Retinal pigment epithelial cell (primary cell): ENCODE measurements at regions not wholly inside any gene's neighbourhood (a gene's known extent, or its start where the extent isn't known, plus 50 kb on each side); places are given as distances from the start of the nearest gene placed in this dataset.
A peak's percentile ranks its signal among the peaks of the same experiment; 100 is the strongest.
"Not testable (repeated sequence)": the region's sequence is repeated elsewhere in the genome, so short reads cannot be mapped to it uniquely, and the experiment has no call there.

ENCODE experiments used
- DNase-seq: peaks from one replicate; pipeline ENCODE4 v3.0.0-alpha.2; 2010; ENCODE audit warnings: low read depth
- H3K4me3 ChIP-seq: 2 replicates; pipeline ENCODE4 v1.5.1; 2011; ENCODE audit warnings: mild to moderate bottlenecking, low read length, control low read depth, moderate library complexity
- CTCF ChIP-seq: conservative IDR thresholded peaks from 2 replicates; pipeline ENCODE4 v1.5.1; 2011; ENCODE audit warnings: low read depth, low read length, control low read depth, inconsistent platforms

DNA sequence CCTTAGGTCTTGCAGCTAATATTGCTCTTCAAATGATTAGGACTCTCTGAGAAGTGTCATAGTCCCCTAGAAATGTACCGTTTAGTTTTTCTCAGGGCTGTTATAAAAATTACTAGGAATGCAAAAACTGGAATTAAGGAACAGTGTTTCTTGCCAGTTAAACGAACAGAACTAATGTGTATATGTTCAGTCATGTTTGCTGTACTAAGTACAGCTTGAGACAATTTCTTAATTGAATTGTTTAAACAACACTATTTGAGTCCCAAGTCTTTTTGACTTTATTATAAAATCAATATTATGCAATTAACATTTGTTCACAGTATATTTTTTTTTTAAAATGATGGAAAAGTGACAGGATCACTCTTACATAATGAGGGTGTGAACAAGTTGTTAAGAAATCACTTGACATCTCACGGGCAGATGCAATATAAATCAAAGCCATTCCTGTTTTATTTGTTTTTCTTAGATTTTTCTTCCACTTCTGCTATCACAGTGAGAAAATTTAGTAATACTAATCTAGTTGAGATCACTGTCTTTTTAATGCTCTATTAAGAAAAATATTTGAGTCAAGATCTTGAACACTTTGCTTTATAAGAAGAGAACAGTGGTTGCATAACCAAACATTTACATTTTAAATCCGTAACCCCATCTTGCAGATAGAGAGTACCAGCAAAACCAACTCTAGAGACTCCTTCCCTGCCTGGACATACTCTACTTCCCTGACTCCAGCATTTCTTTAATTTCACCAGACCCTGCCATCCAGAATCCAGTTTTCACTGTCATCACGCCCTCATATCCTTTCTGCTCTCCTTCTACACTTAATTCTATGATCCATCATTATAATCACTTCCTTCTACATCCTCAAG, 140.7 kb upstream of the KITLG start:
- TF ChIP-seq CTCF: no peak
- DNase-seq: no peak
- H3K4me3 ChIP-seq: no peak overlapping the region

- no peak for TF ChIP-seq CTCF
- H3K4me3 ChIP-seq: no peak overlapping the region
- peak; percentile 4 for DNase-seq
These were observed 140.0 kb upstream of the KITLG start for GRCh38 chr12:88720231-88720630.

DNA sequence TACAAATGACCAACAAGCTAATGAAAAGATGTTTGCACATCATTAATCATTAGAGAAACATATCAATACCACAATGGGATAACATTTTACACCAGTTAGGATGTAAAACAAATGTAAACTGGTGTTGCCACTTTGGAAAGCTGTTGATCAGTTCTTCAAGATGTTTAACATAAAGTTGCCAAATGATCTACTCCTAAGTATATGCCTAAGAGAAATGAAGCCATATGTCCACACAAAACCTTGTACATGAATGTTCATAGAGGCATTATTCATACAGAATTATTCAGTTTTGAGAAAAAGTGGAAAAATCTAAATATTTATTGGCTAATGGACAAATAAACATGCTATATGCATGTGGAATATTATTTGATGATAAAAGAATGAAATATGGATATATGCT, 136.9 kb upstream of the KITLG start:
- no peak for TF ChIP-seq CTCF
- no peak for DNase-seq
- H3K4me3 ChIP-seq: no peak overlapping the region

DNA sequence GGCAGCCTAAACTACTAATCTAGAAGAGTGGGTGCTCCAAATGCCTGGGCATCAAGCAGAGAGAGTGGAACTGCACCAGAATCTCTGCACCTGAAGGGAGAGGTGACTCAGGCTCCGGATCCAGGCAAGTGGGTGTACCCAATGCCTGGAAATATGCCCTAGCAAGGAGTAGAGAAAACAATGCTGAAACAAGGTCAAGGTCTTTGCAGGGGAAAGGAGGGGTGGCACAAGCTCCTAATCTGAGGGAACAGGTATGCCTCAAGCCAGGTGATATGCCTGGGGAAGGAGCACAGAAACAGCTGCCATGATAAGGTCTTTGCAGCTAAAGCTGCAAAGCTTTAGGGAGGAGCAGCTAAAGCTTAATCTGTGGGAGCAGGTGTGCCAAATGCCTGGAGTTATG, 136.0 kb upstream of the KITLG start:
- H3K4me3 ChIP-seq: no peak overlapping the region
- no peak for TF ChIP-seq CTCF
- DNase-seq: no peak

- no peak for TF ChIP-seq CTCF
- no peak for DNase-seq
- H3K4me3 ChIP-seq: no peak overlapping the region
These were observed 135.4 kb upstream of the KITLG start for GRCh38 chr12:88715673-88716072.

- not testable (repeated sequence) for DNase-seq, H3K4me3 ChIP-seq
These were observed 134.1 kb upstream of the KITLG start for GRCh38 chr12:88714263-88714882.

DNA sequence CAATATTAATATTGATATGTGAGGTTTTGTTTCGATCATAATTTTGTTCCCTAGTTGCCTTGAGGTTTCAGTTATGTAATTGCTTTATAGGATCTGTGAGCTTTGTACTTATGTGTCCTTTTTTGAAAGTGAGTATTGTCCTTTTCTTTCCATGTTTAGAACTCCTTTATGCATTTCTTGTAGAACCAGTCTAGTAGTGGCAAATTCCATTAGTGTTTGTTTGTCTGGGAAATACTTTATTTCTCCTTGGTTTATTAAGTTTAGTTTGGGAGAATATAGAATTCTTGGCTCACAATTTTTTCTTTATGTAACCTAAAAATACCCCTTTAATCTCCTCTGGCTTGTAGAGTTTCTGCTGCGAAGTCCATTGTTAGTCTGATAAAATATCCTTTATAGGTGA, 127.5 kb upstream of the KITLG start:
- no peak overlapping the region for H3K4me3 ChIP-seq
- DNase-seq: no peak
- no peak for TF ChIP-seq CTCF
